ENCODE measurements at regions not wholly inside any gene's neighbourhood (a gene's known extent, or its start where the extent isn't known, plus 50 kb on each side); places are given as distances from the start of the nearest gene placed in this dataset.

- TF ChIP-seq POLR2AphosphoS5 (IDR thresholded peaks at IDR 0.05; ENCODE audit: low read depth, low read length): no peak
- no peak for TF ChIP-seq SIN3A (IDR thresholded peaks at IDR 0.05; ENCODE audit: borderline replicate concordance, insufficient read depth, low read length)
- TF ChIP-seq TAF1 (IDR thresholded peaks at IDR 0.05; ENCODE audit: borderline replicate concordance, insufficient read depth, low read length): no peak
- TF ChIP-seq FOXP2 (optimal IDR thresholded peaks at IDR 0.05; ENCODE audit: borderline replicate concordance, extremely low read depth, extremely low read length, insufficient read depth): no peak
- no peak for TF ChIP-seq REST (IDR thresholded peaks at IDR 0.05; ENCODE audit: insufficient read depth in 1 of 2, low read depth in 2 of 2, low read length in 2 of 2)
These were observed 129.4 kb upstream of the CNTNAP5 start for GRCh38 chr2:123895651-123896050.

GRCh38 chr2:123901256-123901655 lies 123.8 kb upstream of the CNTNAP5 start:
- TF ChIP-seq FOXP2 (optimal IDR thresholded peaks at IDR 0.05; ENCODE audit: borderline replicate concordance, extremely low read depth, extremely low read length, insufficient read depth) (no peak), POLR2AphosphoS5 (IDR thresholded peaks at IDR 0.05; ENCODE audit: low read depth, low read length) (no peak), TAF1 (IDR thresholded peaks at IDR 0.05; ENCODE audit: borderline replicate concordance, insufficient read depth, low read length) (no peak), SIN3A (IDR thresholded peaks at IDR 0.05; ENCODE audit: borderline replicate concordance, insufficient read depth, low read length) (no peak), REST (IDR thresholded peaks at IDR 0.05; ENCODE audit: insufficient read depth in 1 of 2, low read depth in 2 of 2, low read length in 2 of 2) (no peak)

DNA sequence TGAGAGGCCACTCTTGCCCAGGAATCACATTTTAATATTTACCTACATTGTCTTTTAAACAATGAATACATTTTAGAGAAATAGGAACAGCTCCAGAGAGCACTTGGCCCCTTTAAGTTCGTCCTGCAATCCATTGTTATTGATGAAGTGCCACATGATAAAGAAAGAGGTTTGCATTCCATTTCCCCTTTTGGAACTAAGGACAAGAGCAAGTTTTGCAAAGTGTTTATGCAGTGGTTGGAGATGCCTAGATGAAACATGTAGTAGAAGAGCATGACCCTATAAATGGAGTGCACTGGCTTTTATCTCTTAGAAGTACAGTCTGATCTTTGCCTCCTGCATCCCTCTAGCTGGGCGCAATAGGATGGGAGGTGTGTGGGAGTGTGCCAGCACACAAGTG lies 118.7 kb upstream of the CNTNAP5 start:
- TF ChIP-seq POLR2AphosphoS5 (IDR thresholded peaks at IDR 0.05; ENCODE audit: low read depth, low read length): no peak
- TF ChIP-seq SIN3A (IDR thresholded peaks at IDR 0.05; ENCODE audit: borderline replicate concordance, insufficient read depth, low read length): no peak
- TF ChIP-seq FOXP2 (optimal IDR thresholded peaks at IDR 0.05; ENCODE audit: borderline replicate concordance, extremely low read depth, extremely low read length, insufficient read depth): no peak
- TF ChIP-seq REST (IDR thresholded peaks at IDR 0.05; ENCODE audit: insufficient read depth in 1 of 2, low read depth in 2 of 2, low read length in 2 of 2): no peak
- no peak for TF ChIP-seq TAF1 (IDR thresholded peaks at IDR 0.05; ENCODE audit: borderline replicate concordance, insufficient read depth, low read length)

- TF ChIP-seq SIN3A (IDR thresholded peaks at IDR 0.05; ENCODE audit: borderline replicate concordance, insufficient read depth, low read length): no peak
- TF ChIP-seq REST (IDR thresholded peaks at IDR 0.05; ENCODE audit: insufficient read depth in 1 of 2, low read depth in 2 of 2, low read length in 2 of 2): no peak
- no peak for TF ChIP-seq FOXP2 (optimal IDR thresholded peaks at IDR 0.05; ENCODE audit: borderline replicate concordance, extremely low read depth, extremely low read length, insufficient read depth)
- no peak for TF ChIP-seq POLR2AphosphoS5 (IDR thresholded peaks at IDR 0.05; ENCODE audit: low read depth, low read length)
- no peak for TF ChIP-seq TAF1 (IDR thresholded peaks at IDR 0.05; ENCODE audit: borderline replicate concordance, insufficient read depth, low read length)
These were observed 116.6 kb upstream of the CNTNAP5 start for GRCh38 chr2:123908522-123908921.

- no peak for TF ChIP-seq TAF1 (IDR thresholded peaks at IDR 0.05; ENCODE audit: borderline replicate concordance, insufficient read depth, low read length)
- TF ChIP-seq REST (IDR thresholded peaks at IDR 0.05; ENCODE audit: insufficient read depth in 1 of 2, low read depth in 2 of 2, low read length in 2 of 2): no peak
- no peak for TF ChIP-seq POLR2AphosphoS5 (IDR thresholded peaks at IDR 0.05; ENCODE audit: low read depth, low read length)
- TF ChIP-seq FOXP2 (optimal IDR thresholded peaks at IDR 0.05; ENCODE audit: borderline replicate concordance, extremely low read depth, extremely low read length, insufficient read depth): no peak
- TF ChIP-seq SIN3A (IDR thresholded peaks at IDR 0.05; ENCODE audit: borderline replicate concordance, insufficient read depth, low read length): no peak
These were observed 112.9 kb upstream of the CNTNAP5 start for GRCh38 chr2:123912171-123912570.
